HuH-7 (cell line): ENCODE measurements at regions not wholly inside any gene's neighbourhood (a gene's known extent, or its start where the extent isn't known, plus 50 kb on each side); places are given as distances from the start of the nearest gene placed in this dataset.
A peak's percentile ranks its signal among the peaks of the same experiment; 100 is the strongest.

Source experiments
- DNase-seq: peaks from one replicate; pipeline ENCODE4 v3.0.0; 2011; ENCODE audit warnings: low spot score

GRCh38 chr13:92938486-92939020 is 288.1 kb upstream of the GPC6 start:
- no peak for DNase-seq

GRCh38 chr13:92941167-92941566 is 285.4 kb upstream of the GPC6 start:
- no peak for DNase-seq

GRCh38 chr13:92947770-92948434 is 278.7 kb upstream of the GPC6 start:
- no peak for DNase-seq

DNA sequence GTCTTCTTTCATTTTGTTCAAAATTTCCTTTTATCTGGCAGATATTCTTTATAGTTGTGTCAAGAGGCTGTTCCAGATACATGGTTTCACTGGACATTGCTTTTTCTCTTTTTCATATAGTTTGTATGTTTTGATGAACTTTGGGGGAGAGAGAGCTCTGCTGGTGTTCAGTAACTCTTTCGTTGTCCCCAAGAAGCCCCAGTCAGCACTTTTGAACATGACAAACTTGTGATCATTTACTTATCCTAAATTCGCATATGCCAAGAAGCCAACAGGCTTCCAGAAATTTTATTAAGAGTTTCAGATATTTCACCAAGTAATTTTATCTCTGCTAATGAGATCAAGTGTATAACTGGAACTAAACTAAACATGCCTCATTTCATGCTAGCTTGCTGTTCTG is 275.8 kb upstream of the GPC6 start:
- no peak for DNase-seq

DNA sequence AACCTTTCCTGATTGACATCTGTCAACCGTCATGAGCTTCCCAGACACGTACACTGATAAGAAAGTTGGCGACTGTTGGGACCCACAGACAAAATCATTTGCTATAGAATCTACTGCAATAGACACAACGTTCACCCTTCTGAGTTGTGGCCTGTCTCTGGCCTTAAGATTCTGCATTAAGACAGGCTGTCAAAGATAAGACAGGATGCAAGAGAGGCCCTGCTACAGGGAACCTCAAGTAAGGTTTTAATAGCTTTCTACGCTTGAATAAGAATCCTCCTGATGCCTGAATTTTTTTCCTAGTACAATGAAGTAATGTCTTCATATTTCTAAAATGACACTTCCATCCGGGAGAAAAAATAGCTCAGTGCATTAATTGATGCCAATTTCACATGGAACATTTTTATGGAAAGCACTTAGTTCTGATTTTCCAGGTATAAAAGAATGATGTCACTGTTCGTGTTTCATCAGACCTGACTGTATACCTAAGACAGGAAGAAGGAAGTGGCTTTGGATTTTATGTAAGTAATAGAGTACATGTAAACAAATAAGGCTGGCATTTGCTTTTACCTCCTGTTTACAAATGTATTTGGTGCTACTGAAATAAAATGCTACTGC is 275.2 kb upstream of the GPC6 start:
- no peak for DNase-seq

DNA sequence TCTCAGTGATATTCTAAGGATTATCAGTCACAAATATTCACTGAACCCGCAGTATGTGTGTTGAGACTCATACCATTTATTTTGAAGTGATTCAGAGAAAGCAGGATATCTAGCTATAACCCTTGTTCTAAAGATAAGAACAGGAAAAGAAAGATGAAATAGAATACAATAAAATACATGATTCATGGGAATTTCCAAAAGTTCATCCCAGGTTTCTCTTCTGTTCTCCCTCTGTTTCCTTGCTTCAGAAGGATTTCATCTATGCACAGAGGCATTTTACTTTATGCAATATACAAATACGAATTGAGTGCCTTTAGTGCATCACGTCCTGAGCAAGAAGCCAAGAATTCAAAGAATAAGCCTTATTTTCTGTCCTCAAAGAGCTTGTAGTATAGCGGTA is 274.4 kb upstream of the GPC6 start:
- no peak for DNase-seq

DNA sequence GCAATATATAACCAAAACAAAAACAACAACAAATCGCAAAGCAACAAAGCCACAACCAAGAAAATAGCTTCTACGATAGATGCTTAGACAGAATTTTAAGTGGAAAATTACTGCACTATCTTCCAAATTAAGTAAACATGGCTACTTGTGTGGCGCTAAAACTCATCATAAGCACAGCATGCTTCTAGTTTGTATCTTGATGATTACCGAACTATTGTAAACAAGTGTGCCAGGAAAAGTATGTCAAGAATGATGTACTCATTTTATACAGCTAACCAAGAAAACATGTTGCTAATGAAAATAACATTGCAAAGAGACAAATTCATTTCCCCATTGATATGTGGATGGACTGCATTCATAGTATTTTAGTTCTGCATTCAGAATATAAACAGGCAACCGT is 271.9 kb upstream of the GPC6 start:
- DNase-seq = no peak

- no peak for DNase-seq
These were observed 266.8 kb upstream of the GPC6 start for GRCh38 chr13:92959790-92960189.

GRCh38 chr13:92963029-92963428 is 263.6 kb upstream of the GPC6 start:
- DNase-seq = no peak

DNA sequence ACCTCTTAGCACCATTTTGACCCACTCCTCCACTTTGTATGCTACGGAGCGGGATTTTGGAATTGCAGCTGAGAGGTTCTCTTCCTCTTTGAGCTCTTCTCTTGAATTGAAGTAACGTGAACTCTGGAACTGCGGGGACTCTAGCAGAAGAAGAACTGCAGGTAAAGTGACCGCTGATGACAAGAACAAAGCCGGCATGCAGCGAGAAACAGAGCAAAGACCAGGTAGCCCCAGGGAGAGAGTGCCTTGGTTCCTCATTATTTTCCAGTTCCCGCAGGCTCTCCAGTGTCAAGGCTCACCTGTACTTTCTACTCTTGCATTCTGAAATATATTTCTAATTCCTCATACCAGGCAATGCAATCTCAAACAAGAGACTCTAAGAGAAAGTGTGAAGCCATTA is 260.3 kb upstream of the GPC6 start:
- no peak for DNase-seq

- no peak for DNase-seq
These were observed 259.7 kb upstream of the GPC6 start for GRCh38 chr13:92966900-92967299.

- no peak for DNase-seq
These were observed 258.7 kb upstream of the GPC6 start for GRCh38 chr13:92967923-92968322.

- no peak for DNase-seq
These were observed 253.9 kb upstream of the GPC6 start for GRCh38 chr13:92972751-92973150.

- DNase-seq = no peak
These were observed 251.6 kb upstream of the GPC6 start for GRCh38 chr13:92974905-92975429.

GRCh38 chr13:92976657-92977056 is 249.9 kb upstream of the GPC6 start:
- no peak for DNase-seq

- no peak for DNase-seq
These were observed 242.5 kb upstream of the GPC6 start for GRCh38 chr13:92984151-92984550.

DNA sequence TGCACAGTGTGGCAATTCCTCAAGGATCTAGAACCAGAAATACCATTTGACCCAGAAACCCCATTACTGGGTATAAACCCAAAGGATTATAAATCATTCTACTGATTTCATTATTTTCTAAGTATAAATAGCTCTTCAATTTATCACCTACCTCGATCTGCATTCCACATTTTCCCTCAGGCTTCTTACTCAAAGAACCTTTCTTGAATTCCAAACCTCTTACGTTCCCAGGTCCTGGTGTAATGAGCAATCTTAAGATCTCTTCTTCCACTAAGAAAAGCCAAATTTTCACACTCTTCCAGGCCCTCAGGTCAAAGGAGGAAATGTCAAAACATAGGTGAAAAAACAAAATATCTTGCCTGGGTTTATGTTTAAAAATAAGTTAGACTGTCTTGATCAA is 237.3 kb upstream of the GPC6 start:
- DNase-seq = no peak

GRCh38 chr13:92991692-92992091 is 234.9 kb upstream of the GPC6 start:
- no peak for DNase-seq

DNA sequence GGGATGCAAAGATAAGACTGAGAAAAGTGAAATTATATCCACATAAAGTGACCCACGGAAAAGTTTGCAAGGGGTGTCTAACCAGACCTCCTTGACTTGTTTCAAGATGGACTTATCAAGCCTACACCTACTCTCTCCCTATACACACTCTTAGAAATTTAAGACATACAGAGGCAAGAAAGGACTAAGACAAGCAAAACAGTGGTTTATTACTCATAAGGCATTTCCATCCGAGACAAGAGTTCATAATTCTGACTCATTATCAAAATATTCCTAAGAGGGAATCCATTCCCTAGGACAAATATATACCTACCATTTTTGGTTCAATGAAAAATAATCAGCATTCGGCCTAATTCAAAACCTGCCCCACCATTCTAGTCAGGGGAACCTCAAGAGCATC is 232.6 kb upstream of the GPC6 start:
- DNase-seq = no peak

GRCh38 chr13:93001866-93002461 is 224.6 kb upstream of the GPC6 start:
- no peak for DNase-seq

DNA sequence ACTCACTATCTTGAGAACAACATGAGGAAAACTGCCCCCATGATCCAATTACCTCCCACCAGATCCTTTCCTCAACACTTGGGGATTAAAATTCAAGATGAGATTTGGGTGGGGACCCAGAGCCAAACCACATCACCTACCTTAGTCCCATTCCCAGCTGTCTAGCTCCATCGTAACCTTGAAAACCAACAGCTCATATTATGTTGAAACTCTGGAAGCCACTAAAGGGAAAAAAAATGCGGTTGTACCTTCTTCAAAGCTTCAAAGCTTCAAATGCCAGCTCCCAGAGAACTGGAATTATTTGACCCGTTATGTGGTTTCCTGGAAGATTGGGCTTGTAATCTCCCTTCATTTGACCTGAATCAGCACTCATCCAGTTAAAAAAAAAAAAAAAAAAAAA is 223.1 kb upstream of the GPC6 start:
- no peak for DNase-seq

- peak; percentile 0 for DNase-seq
These were observed 221.7 kb upstream of the GPC6 start for GRCh38 chr13:93004919-93005318.

DNA sequence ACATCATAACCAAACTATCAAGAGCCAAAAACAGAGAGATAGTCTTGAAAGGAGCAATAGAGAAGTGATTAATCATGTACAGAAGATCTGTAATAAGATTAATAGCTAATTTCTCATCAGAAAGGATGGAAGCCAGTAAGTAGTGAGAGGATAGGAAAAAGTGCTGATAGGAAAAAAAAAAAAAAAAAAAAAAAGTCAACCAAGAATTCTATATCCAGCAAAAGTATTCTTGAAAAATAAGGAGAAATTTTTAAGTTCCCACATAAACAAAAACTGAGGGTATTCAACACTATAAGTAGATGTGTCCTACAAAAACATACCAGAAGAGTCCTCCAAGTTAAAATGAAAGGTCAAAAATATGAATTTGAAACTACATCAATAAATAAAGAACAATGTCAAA is 218.7 kb upstream of the GPC6 start:
- no peak for DNase-seq
